ENCODE measurements at regions not wholly inside any gene's neighbourhood (a gene's known extent, or its start where the extent isn't known, plus 50 kb on each side); places are given as distances from the start of the nearest gene placed in this dataset.

DNA sequence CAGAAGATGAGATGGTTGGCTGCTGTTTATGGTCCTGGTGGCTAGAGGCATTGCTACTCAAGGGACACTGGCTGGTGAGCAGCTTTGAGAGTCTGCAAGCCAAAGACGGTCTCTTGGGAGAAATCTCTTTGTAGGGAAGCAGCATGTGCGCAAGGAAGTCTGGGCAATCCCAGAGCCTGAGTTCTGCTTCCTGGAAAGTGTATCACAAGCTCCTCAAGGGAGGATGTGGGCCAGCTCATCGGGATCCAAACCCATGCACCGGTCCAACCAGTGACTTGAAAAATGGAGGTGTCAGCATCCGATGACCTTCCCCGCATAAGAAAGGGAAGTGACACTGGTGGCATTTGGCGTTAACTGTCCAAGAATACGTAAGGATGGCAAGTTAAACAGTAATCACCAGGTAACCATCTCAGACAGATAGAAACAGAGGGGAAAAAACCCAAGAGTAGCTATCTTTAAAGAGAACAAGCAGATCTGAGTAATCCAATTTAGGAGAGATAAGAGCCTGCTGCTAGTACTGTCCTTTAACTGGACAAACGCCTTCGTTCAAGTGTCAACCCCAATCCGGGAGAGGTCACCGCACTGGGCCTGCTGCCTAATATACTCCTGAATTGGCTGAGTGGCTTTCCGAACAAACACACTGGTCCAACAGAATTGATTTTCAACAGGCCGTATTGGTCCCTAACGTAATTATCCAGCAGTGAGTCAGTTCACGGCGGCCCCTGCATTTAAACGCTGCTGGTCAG is 303.0 kb upstream of the ZFHX3 start:
- no peak for DNase-seq (ENCODE audit: low read depth)

DNA sequence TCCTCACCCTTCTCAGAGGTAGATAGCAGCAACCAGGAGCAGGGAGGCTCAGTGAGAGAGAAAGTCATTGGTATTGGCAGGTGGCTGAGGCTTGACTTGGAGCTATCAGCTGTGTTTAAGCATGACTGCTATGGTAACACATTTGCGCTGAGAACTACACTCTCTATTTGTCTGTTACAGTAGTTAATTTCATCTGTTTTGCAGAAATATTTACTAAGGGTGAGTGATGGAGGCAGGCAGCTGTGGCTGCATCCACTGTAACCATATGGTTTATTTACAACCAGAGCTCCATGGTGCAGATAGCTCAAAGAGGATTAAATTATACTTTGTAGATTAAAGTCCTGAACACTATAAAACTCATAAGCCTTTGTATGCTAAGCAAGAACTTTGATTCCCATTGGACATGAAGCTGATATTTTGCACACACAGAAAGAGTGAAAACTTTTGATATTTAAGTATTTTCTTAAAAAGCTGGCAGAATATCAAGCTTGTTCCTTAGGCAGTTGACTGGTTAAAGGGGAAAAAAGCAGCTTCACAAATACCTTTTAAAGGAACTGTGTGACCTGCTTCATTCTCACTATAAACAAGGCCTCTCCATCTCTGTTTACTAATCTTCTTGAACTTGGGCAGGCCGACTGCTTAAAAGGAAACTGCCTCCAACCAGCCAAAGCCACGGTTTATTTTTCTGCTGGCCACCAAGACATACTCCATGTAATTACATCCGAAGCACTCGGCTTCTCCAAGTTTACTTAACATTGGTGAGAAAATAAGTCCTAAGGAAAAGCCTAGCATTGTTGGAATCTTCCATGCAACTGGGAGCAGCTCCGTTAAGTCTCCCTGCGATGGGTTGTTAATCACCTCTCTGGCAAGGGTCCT is 299.8 kb upstream of the ZFHX3 start:
- no peak for DNase-seq (ENCODE audit: low read depth)

DNA sequence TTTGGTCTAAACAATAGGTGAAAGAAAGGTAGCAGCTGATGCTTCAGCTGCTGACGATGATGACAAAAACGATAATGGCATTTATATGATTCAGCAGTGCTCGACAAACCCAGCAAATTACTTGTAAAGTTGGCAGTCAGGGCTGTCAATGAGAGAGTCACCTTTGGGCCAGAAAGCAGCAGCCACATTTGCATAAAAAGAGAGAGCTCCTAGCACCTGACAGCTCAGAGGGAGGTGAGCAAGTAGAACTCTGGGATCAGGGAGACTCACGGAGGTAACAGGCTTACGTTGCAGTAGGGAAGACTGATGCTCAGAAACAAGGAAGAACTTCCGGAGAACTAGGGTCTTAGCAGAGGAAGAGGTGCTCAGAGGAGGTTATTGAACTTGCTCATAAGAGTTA is 291.9 kb upstream of the ZFHX3 start:
- no peak for DNase-seq (ENCODE audit: low read depth)

DNA sequence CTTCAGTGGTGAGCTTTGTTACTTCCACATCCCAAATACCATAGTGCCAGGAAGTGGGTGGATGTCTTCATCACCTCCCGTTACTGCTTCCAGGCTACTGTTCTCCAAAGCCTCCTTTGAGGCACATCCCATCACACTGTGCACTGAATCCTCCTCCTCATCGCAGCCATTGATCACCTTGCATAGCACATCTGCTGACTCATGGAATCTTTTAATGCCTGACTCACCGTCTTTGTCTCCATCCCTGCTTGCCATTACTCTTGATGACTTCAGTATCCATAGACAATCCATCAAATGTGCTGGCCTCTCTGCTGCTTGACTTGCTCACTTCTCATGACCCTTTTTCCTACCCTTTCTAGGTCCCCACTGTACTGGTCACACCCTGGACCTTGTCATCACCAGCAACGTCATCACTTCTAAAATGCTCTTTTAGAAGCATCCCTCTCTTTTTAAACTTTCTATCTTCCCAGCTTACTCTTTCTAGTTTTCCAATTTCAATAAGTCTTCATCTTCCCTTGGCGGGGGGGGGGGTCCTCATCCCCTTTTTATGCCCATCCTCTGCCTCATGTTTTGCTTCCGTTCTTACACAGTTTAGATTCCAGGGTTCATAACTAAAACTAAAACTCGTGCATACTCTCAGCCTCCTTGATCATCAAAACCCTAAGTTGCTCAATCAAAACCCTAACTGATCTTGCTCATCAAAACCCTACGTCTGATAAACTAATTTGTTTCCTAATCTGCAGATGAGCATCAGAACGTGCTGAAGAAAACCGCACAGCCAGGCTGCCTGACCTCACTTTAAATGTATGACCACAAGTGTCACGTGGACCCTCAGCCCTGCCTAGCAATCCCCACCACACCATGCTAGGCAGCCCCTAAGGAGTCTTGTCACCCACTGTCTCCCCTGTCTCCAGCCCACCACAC is 289.7 kb upstream of the ZFHX3 start:
- no peak for DNase-seq (ENCODE audit: low read depth)

DNA sequence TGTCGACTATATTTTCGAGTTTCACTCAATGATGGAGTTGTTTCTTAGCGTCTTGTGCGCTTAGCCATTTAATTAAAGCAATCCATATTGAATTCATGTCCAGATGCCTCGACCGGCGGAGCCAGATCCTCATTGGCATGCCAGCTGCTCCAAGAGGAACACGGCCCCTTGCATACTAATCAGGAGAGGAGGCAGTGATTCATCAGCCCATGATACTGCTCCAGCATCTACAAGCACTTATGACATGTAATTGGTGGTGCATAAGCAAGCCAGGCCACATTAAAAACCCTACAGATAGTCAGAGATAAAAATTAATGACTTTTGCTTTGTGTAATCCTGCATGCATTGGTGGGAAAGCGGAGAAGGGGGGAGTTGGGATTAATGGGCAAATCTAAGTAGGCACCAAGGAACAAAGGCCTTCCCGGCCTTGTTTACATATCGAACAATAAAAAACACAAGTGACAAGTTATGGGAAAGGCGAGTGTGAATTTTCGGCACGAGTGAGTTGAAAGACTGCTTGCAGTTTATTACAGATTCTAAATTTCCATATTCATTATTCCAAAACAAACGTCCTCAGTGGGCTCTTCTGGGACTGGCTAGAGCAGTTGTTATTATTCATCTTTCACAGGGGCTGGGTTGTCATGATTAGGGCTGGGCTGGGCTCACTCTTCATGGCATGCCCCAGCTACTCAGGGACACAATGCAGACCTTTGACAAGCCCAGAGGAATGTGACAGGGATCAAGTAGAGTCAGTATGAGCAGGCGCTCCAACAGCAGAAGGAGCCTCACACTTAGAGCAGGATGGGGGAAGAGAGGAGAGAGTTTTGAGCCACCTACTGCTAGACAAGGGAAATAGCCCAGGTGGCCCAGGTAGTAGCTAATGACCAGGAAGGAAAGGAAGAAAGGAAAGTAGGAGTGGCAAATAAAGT is 281.7 kb upstream of the ZFHX3 start:
- no peak for DNase-seq (ENCODE audit: low read depth)

DNA sequence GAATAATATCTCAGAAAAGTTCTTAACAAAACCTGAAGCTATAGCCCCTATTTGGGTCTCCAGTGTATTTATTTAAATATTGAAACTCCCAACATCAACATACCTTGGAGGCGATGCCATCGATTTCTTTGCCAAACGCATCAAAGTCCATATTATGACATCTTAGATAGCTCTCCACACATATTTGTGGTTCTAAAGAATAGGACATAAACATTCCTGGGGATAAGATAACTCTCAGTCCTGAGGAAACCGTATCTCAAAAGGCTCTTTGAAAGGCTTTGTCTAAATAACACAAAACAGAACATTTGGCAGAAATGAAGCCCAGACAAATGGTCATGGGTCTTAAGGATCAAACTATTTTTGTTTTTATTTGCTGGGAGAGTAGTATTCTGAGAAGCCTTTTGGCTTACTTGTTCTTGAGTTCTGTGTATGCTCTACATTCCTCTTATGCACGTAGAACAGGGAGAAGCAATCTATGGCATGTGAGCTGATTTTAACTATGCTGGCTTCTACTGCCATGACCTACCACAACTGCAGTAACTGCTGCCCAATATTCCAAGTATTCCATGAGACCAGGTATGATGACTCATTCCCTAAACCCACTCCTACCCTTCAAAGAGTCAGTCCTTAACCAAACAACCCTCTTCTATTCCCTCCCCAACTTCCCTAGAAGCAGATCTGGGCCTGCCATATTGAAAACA is 279.0 kb upstream of the ZFHX3 start:
- DNase-seq (ENCODE audit: low read depth) = no peak

DNA sequence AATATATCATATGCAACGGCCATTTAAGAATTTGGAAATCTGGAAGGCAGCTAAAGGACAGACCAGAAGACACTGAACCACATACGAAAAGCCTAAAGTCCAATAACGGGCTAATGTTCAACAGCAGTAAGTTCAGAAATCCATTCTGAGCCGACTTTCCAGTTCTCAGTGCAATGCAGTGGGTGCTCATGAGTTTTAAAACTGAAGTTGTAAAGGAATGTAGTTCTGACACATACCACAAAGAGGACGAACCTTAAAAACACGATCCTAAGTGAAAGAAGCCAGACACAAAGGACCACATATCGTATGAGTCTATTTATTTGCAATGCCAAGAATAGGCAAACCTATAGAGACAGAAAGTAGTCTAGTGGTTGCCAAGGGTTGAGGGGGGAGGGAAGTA is 278.3 kb upstream of the ZFHX3 start:
- no peak for DNase-seq (ENCODE audit: low read depth)

DNA sequence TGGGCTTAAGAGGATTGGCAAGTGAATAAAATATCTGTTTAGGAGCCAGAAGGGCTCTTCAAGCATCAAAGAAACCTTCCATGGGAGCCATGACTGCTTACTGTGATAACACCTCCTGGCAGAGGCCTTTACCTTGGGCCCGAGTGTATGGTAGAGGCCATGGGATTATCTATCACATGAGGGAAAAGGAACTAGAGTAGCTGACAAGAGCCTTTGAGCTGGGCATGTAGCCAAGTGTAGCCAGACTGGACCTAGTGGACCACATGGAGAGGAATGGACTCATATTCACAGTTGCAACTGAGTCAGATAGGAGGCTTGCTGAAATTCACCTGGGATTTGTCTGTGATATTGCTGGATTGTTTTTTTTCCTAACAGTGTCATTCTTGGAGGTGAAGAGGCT is 276.0 kb upstream of the ZFHX3 start:
- DNase-seq (ENCODE audit: low read depth) = no peak

DNA sequence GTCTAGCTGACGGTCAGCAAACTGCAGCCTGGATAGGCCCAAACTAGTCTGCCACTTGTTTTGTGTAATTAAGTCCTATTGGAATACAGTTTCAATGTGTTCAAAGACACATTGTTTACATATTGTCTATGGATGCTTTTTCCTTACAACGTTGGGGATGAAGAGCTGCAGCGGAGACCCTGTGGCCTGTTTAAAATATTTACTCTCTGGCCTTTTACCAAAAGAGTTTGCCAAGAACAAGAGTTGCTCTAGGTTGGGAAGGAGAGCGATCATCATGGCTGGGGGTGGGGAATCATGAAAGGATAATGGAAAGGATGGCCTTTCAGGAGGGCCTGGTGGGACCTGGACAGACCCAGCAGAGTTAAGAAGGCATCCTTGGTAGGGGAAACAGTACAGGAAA is 274.9 kb upstream of the ZFHX3 start:
- no peak for DNase-seq (ENCODE audit: low read depth)

DNA sequence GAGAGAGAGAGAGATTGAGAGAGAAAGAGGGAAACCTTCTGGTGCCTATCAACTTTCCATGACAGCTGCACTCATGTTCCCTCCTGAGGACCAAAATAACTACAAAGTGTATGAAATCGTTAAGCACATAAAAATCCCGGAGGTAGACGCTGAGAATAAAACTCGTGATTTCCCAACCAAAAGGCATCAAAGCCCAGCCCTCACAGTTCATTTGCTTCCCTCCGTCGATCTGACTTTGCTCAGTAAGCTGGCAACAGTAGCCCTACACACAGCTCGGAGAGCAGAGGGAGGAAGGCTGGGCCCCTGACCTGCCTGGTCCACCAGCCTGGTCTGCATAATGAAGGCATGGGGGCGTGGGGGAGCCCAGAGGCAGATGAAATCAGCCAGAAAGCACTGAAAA is 273.9 kb upstream of the ZFHX3 start:
- no peak for DNase-seq (ENCODE audit: low read depth)

DNA sequence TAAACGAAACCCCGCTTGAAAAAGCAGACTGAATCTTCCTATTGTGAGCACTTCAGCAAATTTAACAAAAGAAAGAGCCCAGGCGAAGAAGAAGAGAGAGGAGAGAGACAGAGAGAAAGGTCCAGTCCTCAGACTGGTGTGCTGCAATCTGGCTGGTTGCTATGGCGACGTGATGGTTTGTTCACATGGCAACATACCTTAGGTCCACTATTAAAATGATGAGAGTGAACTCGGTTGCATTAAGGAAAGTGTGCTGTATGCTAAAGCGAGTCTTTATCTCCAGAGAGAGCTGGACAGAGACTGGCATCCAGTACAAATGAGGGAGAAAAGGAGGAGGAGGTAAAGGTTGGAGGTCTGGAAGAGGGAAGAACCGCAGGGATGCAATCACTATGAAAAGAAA is 271.8 kb upstream of the ZFHX3 start:
- no peak for DNase-seq (ENCODE audit: low read depth)

DNA sequence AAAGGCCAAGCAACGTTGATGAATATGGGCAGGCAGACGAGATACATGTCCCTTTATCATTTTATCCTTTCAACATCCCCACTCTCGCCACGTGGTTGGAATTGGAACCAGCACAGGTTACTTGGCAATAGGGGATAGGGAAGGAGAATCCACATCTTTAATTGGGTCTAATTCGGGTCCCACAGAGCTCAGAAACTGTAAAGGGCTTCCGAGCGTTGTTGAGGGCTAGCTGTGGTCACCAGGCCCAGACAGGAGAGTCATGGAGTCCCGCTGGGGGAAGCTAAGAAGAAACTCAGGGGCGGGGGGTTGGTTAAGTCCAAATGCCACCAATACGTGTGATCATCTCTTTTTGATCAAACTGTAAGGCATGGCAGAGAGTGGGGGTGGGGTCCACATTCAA is 271.3 kb upstream of the ZFHX3 start:
- DNase-seq (ENCODE audit: low read depth) = no peak

DNA sequence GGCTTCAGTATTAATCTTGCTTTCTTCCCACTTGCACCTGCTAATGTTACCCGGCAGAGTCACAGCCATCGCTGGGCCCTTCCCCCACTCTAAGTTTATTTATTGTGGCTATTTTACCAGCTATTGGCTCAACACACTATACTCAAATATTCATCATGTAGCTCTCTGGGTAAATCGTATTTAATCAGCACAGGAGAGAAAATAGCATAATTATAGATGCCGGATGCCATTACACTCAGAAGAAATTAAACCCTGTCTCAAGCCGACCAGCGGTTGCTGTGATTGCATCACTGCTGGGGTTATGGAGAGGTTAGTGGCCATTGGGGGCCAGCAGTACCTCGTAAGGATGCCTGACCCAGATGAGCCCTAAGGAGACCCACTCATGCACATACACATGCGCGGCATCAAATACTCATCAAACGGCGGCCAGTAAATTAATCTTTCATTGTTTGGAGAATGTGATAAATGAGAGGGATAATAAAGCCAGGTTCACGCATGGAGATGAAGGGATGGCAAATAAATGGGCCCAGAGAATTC is 269.5 kb upstream of the ZFHX3 start:
- DNase-seq (ENCODE audit: low read depth) = no peak

DNA sequence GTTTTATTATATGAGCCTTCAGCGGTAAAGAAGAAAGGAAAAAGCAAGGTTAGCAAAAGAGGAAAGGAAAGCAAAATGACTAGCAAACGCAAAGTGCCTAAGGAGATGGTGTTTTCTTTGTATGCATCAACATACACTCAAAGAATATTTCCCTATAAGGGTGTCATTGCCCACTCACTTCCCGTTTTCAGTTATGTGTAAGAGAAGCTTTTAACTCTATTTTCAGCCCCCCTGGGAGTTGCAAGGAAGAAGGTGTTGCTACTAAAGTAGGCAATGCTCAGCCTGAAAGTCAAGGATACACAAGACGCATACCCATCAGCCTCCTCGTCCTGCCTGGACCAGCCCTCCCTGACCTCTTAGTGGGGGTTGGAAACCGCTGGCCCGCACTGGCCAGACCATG is 267.7 kb upstream of the ZFHX3 start:
- DNase-seq (ENCODE audit: low read depth) = no peak

DNA sequence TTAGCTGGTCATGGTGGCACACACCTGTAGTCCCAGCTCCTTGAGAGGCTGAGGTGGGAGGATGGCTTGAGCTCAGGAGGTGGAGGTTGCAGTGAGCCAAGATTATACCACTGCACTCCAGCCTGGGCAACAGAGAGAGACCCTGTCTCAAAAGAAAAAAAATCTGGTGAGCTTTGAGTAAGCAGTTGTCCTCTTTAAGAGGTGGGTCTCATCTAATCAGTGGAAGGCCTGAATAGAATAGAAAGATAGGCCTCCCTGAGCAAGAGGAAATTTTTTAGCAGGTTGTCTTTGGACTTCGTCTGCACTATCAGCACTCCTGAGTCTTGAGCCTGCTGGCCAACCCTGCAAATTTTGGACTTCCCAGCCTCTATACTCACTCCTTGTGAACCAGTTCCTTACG is 266.0 kb upstream of the ZFHX3 start:
- DNase-seq (ENCODE audit: low read depth) = no peak

DNA sequence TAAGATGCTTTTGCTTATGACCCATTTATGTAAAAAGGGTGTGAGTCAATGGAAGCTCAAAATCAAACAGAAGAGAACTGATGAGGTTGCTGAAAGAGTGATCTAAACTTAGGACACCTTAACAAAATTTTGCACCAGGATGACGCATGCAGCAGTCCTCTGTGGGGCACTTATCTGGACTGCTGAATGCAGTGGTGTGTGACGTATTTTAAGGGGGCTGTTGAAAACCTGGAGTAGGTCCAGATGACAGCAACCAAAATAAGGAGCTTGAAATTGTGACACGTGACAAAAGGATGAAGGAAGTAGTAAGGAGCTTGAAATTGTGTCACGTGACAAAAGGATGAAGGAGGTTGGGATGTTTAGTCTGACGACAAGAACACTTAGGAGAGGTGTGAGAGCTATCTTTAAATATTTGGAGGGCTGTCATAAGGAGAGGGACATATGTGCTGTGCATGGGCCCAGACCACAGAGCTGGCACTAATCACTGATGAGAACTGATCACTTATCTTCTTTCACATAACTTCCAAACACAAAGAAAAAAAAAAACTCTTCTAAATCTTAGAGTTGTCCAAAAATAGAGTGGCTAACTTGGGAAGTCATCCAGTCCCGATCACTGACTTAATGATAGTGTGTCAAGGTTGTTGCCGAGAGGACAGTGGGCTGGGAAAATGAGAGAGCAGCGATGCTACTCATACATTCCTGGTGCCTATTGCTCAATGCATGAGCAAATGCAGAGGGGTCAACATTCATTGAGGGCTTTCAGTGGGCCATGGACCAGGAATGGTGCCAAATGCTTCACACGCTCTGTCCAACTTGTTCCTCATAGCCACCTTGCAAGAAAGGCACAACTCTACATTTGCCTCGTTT is 264.2 kb upstream of the ZFHX3 start:
- no peak for DNase-seq (ENCODE audit: low read depth)

DNA sequence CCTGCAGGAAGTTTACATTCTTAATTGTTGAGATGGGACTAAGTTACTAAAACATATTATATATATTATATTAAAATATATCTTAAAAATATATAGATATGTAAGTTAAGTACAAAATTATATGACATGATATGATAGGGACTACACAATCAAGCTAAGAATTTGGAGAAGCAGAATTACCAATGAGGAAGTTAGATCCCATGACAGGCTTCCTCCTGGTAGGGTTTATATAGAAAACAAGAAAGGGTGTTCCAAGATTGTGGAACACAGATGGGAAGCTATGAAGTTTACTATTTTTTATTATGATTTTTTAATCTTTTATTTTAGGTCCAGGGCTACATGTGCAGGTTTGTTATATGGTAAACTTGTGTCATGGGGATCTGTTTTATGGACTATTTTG is 260.8 kb upstream of the ZFHX3 start:
- no peak for DNase-seq (ENCODE audit: low read depth)

DNA sequence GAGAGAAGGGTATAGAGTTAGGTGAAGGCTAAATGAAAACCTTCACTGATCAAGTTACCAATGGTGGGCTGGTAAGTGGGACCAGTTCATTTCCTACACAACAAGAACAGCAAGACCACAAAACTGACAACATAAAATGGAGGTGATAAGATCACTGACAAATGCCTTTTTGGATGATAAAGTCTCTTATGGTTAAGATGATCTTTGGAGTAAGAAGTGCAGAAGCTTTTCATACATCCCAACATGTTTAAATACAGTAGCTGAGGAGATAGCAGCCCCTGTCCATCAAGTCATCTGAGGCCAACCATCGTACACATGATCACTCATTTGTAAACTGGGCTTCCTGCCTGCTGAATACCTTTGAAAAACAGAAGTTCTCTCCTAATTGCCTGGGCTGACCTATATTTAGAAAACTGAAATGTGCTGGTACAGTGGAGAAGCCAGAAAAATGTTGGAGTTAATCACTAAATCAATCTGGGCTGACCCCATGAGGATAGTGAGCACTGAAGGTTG is 259.0 kb upstream of the ZFHX3 start:
- DNase-seq (ENCODE audit: low read depth) = no peak
